ENCODE measurements at regions not wholly inside any gene's neighbourhood (a gene's known extent, or its start where the extent isn't known, plus 50 kb on each side); places are given as distances from the start of the nearest gene placed in this dataset.

GRCh38 chr13:68048802-68049359, 818.7 kb upstream of the PCDH9 start:
- no peaks in the 10 kb centered on the region for H3K36me3 Mint-ChIP-seq (ENCODE audit: low read depth)
- ChIA-PET POLR2A (no interaction called here), CTCF (no interaction called here)
- peaks cover 4% of the 10 kb centered on the region for H3K9me3 Mint-ChIP-seq
- H3K4me1 Mint-ChIP-seq: no peaks in the 10 kb centered on the region
- no peak overlapping the region for H3K4me3 Mint-ChIP-seq
- H3K27ac Mint-ChIP-seq: no peak overlapping the region
- H3K27me3 Mint-ChIP-seq: no peaks in the 10 kb centered on the region
- intact Hi-C loops (cut with micrococcal nuclease): no loop called here
- DNase-seq (no peak), ATAC-seq (ENCODE audit: low read depth) (no peak)
- no peak for TF ChIP-seq CTCF (IDR thresholded peaks at IDR 0.05)

GRCh38 chr13:68047889-68048288, 817.8 kb upstream of the PCDH9 start:
- ATAC-seq (ENCODE audit: low read depth) (no peak), DNase-seq (no peak)
- Mint-ChIP-seq H3K4me1 (no peaks in the 10 kb centered on the region), H3K9me3 (peaks cover 4% of the 10 kb centered on the region), H3K4me3 (no peak overlapping the region), H3K27ac (no peak overlapping the region), H3K27me3 (no peaks in the 10 kb centered on the region), H3K36me3 (ENCODE audit: low read depth) (no peaks in the 10 kb centered on the region)
- ChIA-PET CTCF (no interaction called here), POLR2A (no interaction called here)
- no peak for TF ChIP-seq CTCF (IDR thresholded peaks at IDR 0.05)
- intact Hi-C loops (cut with micrococcal nuclease): no loop called here

- no peak for ATAC-seq (ENCODE audit: low read depth)
- intact Hi-C loops (cut with micrococcal nuclease): no loop called here
Measured at GRCh38 chr13:68046903-68047302, 816.8 kb upstream of the PCDH9 start.

GRCh38 chr13:68030152-68030809, 800.1 kb upstream of the PCDH9 start:
- H3K27me3 Mint-ChIP-seq: no peaks in the 10 kb centered on the region
- no peak for TF ChIP-seq CTCF (IDR thresholded peaks at IDR 0.05)
- no peak overlapping the region for H3K27ac Mint-ChIP-seq
- ATAC-seq (ENCODE audit: low read depth): no peak
- H3K4me3 Mint-ChIP-seq: no peak overlapping the region
- DNase-seq: no peak
- H3K4me1 Mint-ChIP-seq: no peaks in the 10 kb centered on the region
- no peaks in the 10 kb centered on the region for H3K36me3 Mint-ChIP-seq (ENCODE audit: low read depth)
- intact Hi-C loops (cut with micrococcal nuclease): no loop called here
- CTCF ChIA-PET: no interaction called here
- POLR2A ChIA-PET: no interaction called here
- peaks cover 7% of the 10 kb centered on the region for H3K9me3 Mint-ChIP-seq

More at GRCh38 chr13:68046903-68047302, 816.8 kb upstream of the PCDH9 start:
- no peaks in the 10 kb centered on the region for H3K4me1 Mint-ChIP-seq
- DNase-seq: no peak
- H3K4me3 Mint-ChIP-seq: no peak overlapping the region
- H3K27ac Mint-ChIP-seq: no peak overlapping the region
- H3K36me3 Mint-ChIP-seq (ENCODE audit: low read depth): no peaks in the 10 kb centered on the region
- ChIA-PET POLR2A (no interaction called here), CTCF (no interaction called here)
- H3K9me3 Mint-ChIP-seq: peaks cover 4% of the 10 kb centered on the region
- TF ChIP-seq CTCF (IDR thresholded peaks at IDR 0.05): no peak
- no peaks in the 10 kb centered on the region for H3K27me3 Mint-ChIP-seq

- H3K27me3 Mint-ChIP-seq: no peaks in the 10 kb centered on the region
- peaks cover 6% of the 10 kb centered on the region for H3K9me3 Mint-ChIP-seq
- intact Hi-C loops (cut with micrococcal nuclease): no loop called here
- ATAC-seq (ENCODE audit: low read depth): no peak
- ChIA-PET CTCF (no interaction called here), POLR2A (no interaction called here)
- no peak for DNase-seq
- no peak for TF ChIP-seq CTCF (IDR thresholded peaks at IDR 0.05)
- H3K4me1 Mint-ChIP-seq: no peaks in the 10 kb centered on the region
- no peak overlapping the region for H3K4me3 Mint-ChIP-seq
- H3K27ac Mint-ChIP-seq: no peak overlapping the region
- no peaks in the 10 kb centered on the region for H3K36me3 Mint-ChIP-seq (ENCODE audit: low read depth)
Measured at GRCh38 chr13:68028701-68029100, 798.6 kb upstream of the PCDH9 start.

Data from activated B cell treated with CpG ODN at 0.5 μM for 24 hours (primary cell).